WTC11 (cell line): ENCODE measurements at regions not wholly inside any gene's neighbourhood (a gene's known extent, or its start where the extent isn't known, plus 50 kb on each side); places are given as distances from the start of the nearest gene placed in this dataset.

Experiments
- ATAC-seq: fragments of 200-7000 bp; cut with Tn5 transposase; 2 replicates; pipeline ENCODE4 v1.10.0; 2021; ENCODE audit warnings: mild to moderate bottlenecking, moderate library complexity
- CTCF ChIA-PET: fragments of 300-600 bp; sonication (Branson Sonifier 250); formaldehyde crosslinking; loops from one replicate; lab custom pipeline; 2021; ENCODE audit warnings: antibody characterized with exemption; lab: Charles Lee
- POLR2A ChIA-PET: fragments of 350-600 bp; sonication (Branson Sonifier 250); formaldehyde crosslinking; loops from one replicate; lab custom pipeline; 2021; ENCODE audit warnings: antibody characterized with exemption; lab: Charles Lee
- DNase-seq: peaks from one replicate; pipeline ENCODE4 v3.0.0; 2021; ENCODE audit warnings: low spot score
- H3K27ac Mint-ChIP-seq: 2 replicates; pipeline ENCODE4 v1.8.0; 2021; ENCODE audit warnings: mixed read lengths
- H3K27me3 Mint-ChIP-seq: 2 replicates; pipeline ENCODE4 v1.8.0; 2021; ENCODE audit warnings: low read depth, mild to moderate bottlenecking, moderate library complexity, mixed read lengths
- H3K36me3 Mint-ChIP-seq: 2 replicates; pipeline ENCODE4 v1.8.0; 2021; ENCODE audit warnings: mixed read lengths
- H3K4me1 Mint-ChIP-seq: 2 replicates; pipeline ENCODE4 v1.8.0; 2022; ENCODE audit warnings: mixed read lengths
- H3K4me3 Mint-ChIP-seq: 2 replicates; pipeline ENCODE4 v1.8.0; 2021; ENCODE audit warnings: mild to moderate bottlenecking, moderate library complexity, mixed read lengths
- H3K9me3 Mint-ChIP-seq: 2 replicates; pipeline ENCODE4 v1.8.0; 2021; ENCODE audit warnings: mixed read lengths
- AR ChIP-seq: fragments of 250-450 bp; sonication (Bioruptor Pico); IDR thresholded peaks from 2 replicates; pipeline ENCODE4 v1.9.0; 2021; ENCODE audit warnings: mild to moderate bottlenecking
- ATF2 ChIP-seq: sonication (generic); formaldehyde crosslinking; IDR thresholded peaks from 2 replicates; pipeline ENCODE4 v1.8.1; 2022; ENCODE audit warnings: low read depth, missing genetic modification reagents, borderline replicate concordance
- ATF3 ChIP-seq: sonication (generic); formaldehyde crosslinking; conservative IDR thresholded peaks from 2 replicates; pipeline ENCODE4 v1.8.1; 2022; ENCODE audit warnings: mild to moderate bottlenecking, missing genetic modification reagents
- CREB1 ChIP-seq: sonication (generic); formaldehyde crosslinking; IDR thresholded peaks from 2 replicates; pipeline ENCODE4 v1.8.0; 2023; ENCODE audit warnings: mild to moderate bottlenecking, missing genetic modification reagents
- CREM ChIP-seq: sonication (generic); formaldehyde crosslinking; IDR thresholded peaks from 2 replicates; pipeline ENCODE4 v1.8.1; 2022; ENCODE audit warnings: mild to moderate bottlenecking, missing genetic modification reagents, moderate library complexity
- CTCF ChIP-seq: fragments of 200-600 bp; IDR thresholded peaks from 2 replicates; pipeline ENCODE4 v1.8.0; 2022; ENCODE audit warnings: antibody characterized with exemption
- ETV6 ChIP-seq: sonication (generic); formaldehyde crosslinking; IDR thresholded peaks from 2 replicates; pipeline ENCODE4 v1.8.1; 2022; ENCODE audit warnings: mild to moderate bottlenecking, missing genetic modification reagents
- IRF2 ChIP-seq: sonication (generic); formaldehyde crosslinking; IDR thresholded peaks from 2 replicates; pipeline ENCODE4 v1.8.0; 2022; ENCODE audit warnings: low read depth, missing genetic modification reagents, borderline replicate concordance
- KAT7 ChIP-seq: sonication (generic); formaldehyde crosslinking; IDR thresholded peaks from 2 replicates; pipeline ENCODE4 v1.8.1; 2023; ENCODE audit warnings: missing genetic modification reagents, mild to moderate bottlenecking, borderline replicate concordance
- MXD4 ChIP-seq: fragments of 250-450 bp; sonication (Bioruptor Pico); IDR thresholded peaks from 2 replicates; pipeline ENCODE4 v1.8.0; 2021; ENCODE audit warnings: mild to moderate bottlenecking, moderate library complexity, borderline replicate concordance
- NFATC4 ChIP-seq: fragments of 250-450 bp; sonication (Bioruptor Pico); IDR thresholded peaks from 2 replicates; pipeline ENCODE4 v1.9.0; 2021; ENCODE audit warnings: mild to moderate bottlenecking
- NR3C1 ChIP-seq: sonication (generic); formaldehyde crosslinking; conservative IDR thresholded peaks from 2 replicates; pipeline ENCODE4 v1.8.1; 2023; ENCODE audit warnings: low read depth, mild to moderate bottlenecking, missing genetic modification reagents
- OVOL2 ChIP-seq: fragments of 250-450 bp; sonication (Bioruptor Pico); IDR thresholded peaks from 2 replicates; pipeline ENCODE4 v1.9.0; 2021; ENCODE audit warnings: mild to moderate bottlenecking, borderline replicate concordance
- STAT6 ChIP-seq: sonication (generic); formaldehyde crosslinking; conservative IDR thresholded peaks from 2 replicates; pipeline ENCODE4 v1.8.1; 2023; ENCODE audit warnings: mild to moderate bottlenecking, low read depth, missing genetic modification reagents, moderate library complexity
- TEAD4 ChIP-seq: sonication (generic); formaldehyde crosslinking; IDR thresholded peaks from 2 replicates; pipeline ENCODE4 v1.8.0; 2022; ENCODE audit warnings: mild to moderate bottlenecking, missing genetic modification reagents
- USF2 ChIP-seq: sonication (generic); formaldehyde crosslinking; IDR thresholded peaks from 2 replicates; pipeline ENCODE4 v1.8.1; 2023; ENCODE audit warnings: mild to moderate bottlenecking, missing genetic modification reagents, moderate library complexity
- ZMAT4 ChIP-seq: fragments of 250-450 bp; sonication (Bioruptor Pico); IDR thresholded peaks from 2 replicates; pipeline ENCODE4 v1.9.0; 2021; ENCODE audit warnings: mild to moderate bottlenecking
- ZNF121 ChIP-seq: sonication (generic); formaldehyde crosslinking; IDR thresholded peaks from 2 replicates; pipeline ENCODE4 v1.8.0; 2023; ENCODE audit warnings: missing genetic modification reagents
- ZNF281 ChIP-seq: sonication (generic); formaldehyde crosslinking; IDR thresholded peaks from 2 replicates; pipeline ENCODE4 v1.8.0; 2023; ENCODE audit warnings: mild to moderate bottlenecking, missing genetic modification reagents
- ZNF512 ChIP-seq: sonication (generic); formaldehyde crosslinking; IDR thresholded peaks from 2 replicates; pipeline ENCODE4 v1.8.1; 2022; ENCODE audit warnings: missing genetic modification reagents, borderline replicate concordance

- peaks cover 4% of the 10 kb centered on the region; the same call in 1 of the 2 replicates for H3K9me3 Mint-ChIP-seq
- no peaks in the 10 kb centered on the region for H3K36me3 Mint-ChIP-seq
- ATAC-seq (peak; percentile 90), DNase-seq (peak; percentile 15)
- H3K4me1 Mint-ChIP-seq: peaks cover 57% of the 10 kb centered on the region
- CTCF ChIA-PET: interaction anchor here (0.9 kb wide), 1 partner anchor 13 kb away, joined by 3 read pairs; no protein-coding TSS in a partner anchor
- peak overlapping the region; percentile 90 for H3K27ac Mint-ChIP-seq
- TF ChIP-seq ATF2: no peak
- TF ChIP-seq ZNF512 (CRISPR knock-in tag): no peak
- TF ChIP-seq MXD4 (CRISPR knock-in tag): no peak
- no peak for TF ChIP-seq NR3C1
- no peak for TF ChIP-seq ZMAT4 (CRISPR knock-in tag)
- TF ChIP-seq AR (CRISPR knock-in tag): no peak
- TF ChIP-seq ZNF281 (CRISPR knock-in tag): no peak
- no peak for TF ChIP-seq ATF3 (CRISPR knock-in tag)
- TF ChIP-seq KAT7 (CRISPR knock-in tag): no peak
- no peaks in the 10 kb centered on the region for H3K27me3 Mint-ChIP-seq
- POLR2A ChIA-PET: no interaction called here
- no peak overlapping the region for H3K4me3 Mint-ChIP-seq
Measured at GRCh38 chr6:153436351-153436750, 305.3 kb upstream of the RGS17 start.

- H3K36me3 Mint-ChIP-seq: no peaks in the 10 kb centered on the region
- H3K9me3 Mint-ChIP-seq: peaks cover 4% of the 10 kb centered on the region; the same call in 1 of the 2 replicates
- ChIA-PET CTCF (no interaction called here), POLR2A (no interaction called here)
- no peaks in the 10 kb centered on the region for H3K27me3 Mint-ChIP-seq
- peak overlapping the region; percentile 90 for H3K27ac Mint-ChIP-seq
- no peak overlapping the region for H3K4me3 Mint-ChIP-seq
- H3K4me1 Mint-ChIP-seq: peaks cover 51% of the 10 kb centered on the region
- no peak for DNase-seq
- no peak for ATAC-seq
- no peak for TF ChIP-seq CREM (CRISPR knock-in tag)
- TF ChIP-seq IRF2 (CRISPR knock-in tag): no peak
- TF ChIP-seq USF2 (CRISPR knock-in tag): no peak
- no peak for TF ChIP-seq ZNF121 (CRISPR knock-in tag)
- no peak for TF ChIP-seq OVOL2
- TF ChIP-seq NFATC4: no peak
- TF ChIP-seq ETV6 (CRISPR knock-in tag): no peak
- no peak for TF ChIP-seq CTCF
- no peak for TF ChIP-seq CREB1 (CRISPR knock-in tag)
- TF ChIP-seq STAT6 (CRISPR knock-in tag): no peak
- no peak for TF ChIP-seq TEAD4 (CRISPR knock-in tag)
Measured at GRCh38 chr6:153435787-153436186, 304.7 kb upstream of the RGS17 start.
